Epithelial cell of proximal tubule (primary cell): ENCODE measurements at regions not wholly inside any gene's neighbourhood (a gene's known extent, or its start where the extent isn't known, plus 50 kb on each side); places are given as distances from the start of the nearest gene placed in this dataset.

Experiments used
- DNase-seq: peaks from one replicate; pipeline ENCODE4 v3.0.0-alpha.2; 2011; ENCODE audit warnings: low read depth
- H3K4me3 ChIP-seq: 2 replicates; pipeline ENCODE4 v1.5.1; 2011; ENCODE audit warnings: low read depth, mild to moderate bottlenecking, low read length
- TF ChIP-seq, protein P1 (sequence below): conservative IDR thresholded peaks from 2 replicates; pipeline ENCODE4 v1.5.1; 2012; ENCODE audit warnings: low read depth, mild to moderate bottlenecking, low read length

DNA sequence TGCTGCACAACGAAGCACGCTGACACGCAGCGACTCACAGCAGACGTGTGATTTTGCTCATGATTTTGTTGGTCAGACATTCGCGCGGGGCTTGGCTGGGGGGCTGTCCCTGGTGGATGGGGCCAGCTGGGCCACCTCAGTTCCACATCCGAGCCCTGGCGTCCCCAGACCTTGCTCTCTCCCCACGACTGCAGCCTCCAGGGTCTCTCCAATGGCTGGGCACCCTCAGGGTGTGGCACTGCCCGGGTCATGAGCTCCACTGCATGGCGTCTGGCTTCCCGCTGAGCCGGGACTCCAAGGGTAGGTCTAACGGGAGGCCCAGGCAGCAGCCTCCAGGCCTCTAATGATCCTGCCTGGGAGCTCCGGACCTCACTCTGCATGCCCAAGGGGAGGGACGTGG lies 173.0 kb upstream of the AJAP1 start:
- no peak overlapping the region for H3K4me3 ChIP-seq
- DNase-seq, result no peak
- TF ChIP-seq, protein P1, sequence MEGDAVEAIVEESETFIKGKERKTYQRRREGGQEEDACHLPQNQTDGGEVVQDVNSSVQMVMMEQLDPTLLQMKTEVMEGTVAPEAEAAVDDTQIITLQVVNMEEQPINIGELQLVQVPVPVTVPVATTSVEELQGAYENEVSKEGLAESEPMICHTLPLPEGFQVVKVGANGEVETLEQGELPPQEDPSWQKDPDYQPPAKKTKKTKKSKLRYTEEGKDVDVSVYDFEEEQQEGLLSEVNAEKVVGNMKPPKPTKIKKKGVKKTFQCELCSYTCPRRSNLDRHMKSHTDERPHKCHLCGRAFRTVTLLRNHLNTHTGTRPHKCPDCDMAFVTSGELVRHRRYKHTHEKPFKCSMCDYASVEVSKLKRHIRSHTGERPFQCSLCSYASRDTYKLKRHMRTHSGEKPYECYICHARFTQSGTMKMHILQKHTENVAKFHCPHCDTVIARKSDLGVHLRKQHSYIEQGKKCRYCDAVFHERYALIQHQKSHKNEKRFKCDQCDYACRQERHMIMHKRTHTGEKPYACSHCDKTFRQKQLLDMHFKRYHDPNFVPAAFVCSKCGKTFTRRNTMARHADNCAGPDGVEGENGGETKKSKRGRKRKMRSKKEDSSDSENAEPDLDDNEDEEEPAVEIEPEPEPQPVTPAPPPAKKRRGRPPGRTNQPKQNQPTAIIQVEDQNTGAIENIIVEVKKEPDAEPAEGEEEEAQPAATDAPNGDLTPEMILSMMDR, result no peak

DNA sequence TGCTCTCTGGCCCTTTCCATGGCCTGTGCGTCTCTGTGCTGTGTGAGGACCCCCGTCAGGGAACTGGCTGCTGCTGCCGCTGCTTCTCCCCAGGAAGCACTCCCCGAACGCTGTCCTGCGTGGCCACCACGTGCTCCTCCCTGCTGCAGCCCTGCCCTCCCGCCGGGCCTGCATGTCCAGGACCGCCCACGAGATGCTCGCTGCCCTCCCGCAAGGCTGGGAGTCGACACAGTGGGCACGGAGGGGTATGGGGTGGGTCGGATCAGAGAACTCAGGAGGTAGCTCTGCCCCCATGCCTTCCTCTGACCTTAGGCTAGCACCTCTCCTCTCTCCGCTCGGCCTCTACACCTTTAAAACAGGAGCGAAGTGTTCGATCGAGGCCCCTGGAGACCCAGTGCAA lies 171.9 kb upstream of the AJAP1 start:
- DNase-seq, result no peak
- TF ChIP-seq, protein P1, result no peak
- H3K4me3 ChIP-seq, result no peak overlapping the region

DNA sequence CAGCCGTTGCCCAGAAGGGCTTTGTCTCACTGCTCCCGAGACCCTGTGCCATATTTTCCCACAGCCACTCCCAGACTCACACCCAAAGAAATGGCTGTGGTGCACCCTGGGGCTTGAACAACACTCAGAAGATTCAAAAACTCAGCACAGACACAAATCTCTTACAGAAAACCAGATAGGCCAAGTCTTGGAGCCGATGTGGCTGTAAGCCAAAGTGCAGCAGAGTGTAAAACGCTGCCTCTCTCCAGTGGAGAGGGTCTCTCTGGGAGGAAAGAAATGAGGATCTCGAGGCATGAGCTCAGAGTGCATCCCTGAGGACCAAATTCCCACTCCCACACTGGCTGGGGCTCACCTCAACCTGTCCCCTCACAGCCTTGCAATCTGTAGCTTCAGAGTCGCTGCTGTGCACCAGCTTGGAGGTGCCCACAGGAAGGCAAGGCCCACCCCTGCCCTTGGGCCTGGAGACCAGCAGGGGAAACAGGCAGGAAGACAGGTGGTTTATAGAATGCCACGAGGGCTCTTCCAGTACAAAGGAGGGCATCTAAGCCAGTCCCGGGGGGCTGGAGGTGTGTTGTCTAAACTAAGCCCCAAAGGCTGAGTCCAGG lies 171.3 kb upstream of the AJAP1 start:
- H3K4me3 ChIP-seq, result no peak overlapping the region
- DNase-seq, result no peak
- TF ChIP-seq, protein P1, result no peak

DNA sequence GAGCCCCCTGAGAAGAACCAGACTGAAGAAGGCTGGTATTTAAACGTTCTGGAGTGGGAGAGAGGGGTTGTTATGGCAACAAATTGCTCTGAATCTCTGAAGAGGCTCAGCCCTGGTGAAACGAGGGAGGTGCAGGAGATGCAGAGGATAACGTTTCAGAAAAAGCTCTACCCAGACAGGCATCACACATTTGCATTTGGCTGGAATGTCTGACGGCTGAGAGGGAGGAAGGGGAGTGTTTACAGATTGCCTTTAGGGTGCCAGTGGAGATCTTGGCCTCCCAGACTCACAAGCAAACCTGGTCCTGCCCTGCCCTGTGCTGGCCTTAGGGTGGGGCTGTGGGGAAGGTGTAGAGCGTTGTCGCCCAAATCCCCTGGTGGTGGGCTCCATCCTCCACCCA lies 169.0 kb upstream of the AJAP1 start:
- no peak overlapping the region for H3K4me3 ChIP-seq
- DNase-seq, result no peak
- TF ChIP-seq, protein P1, result no peak

DNA sequence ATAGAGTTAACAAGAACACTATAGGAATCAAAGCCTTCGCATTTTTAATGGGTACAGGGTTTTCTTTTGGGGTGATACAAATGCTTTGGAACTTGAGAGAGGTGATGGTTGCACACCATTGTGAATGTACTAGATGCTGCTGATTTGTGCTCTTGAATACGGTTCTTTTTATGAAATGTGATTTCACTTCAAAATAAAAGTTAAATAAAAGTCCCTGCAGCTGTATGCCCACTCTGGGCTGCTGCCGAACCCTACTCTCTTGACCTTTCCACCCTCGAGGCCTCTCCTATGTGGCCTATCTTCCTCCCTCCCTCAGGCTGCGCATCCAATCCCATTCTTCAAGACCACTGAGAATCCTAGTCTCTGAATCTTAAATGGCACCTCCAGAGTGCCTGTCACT lies 168.5 kb upstream of the AJAP1 start:
- TF ChIP-seq, protein P1, result no peak
- H3K4me3 ChIP-seq, result no peak overlapping the region
- DNase-seq, result no peak

DNA sequence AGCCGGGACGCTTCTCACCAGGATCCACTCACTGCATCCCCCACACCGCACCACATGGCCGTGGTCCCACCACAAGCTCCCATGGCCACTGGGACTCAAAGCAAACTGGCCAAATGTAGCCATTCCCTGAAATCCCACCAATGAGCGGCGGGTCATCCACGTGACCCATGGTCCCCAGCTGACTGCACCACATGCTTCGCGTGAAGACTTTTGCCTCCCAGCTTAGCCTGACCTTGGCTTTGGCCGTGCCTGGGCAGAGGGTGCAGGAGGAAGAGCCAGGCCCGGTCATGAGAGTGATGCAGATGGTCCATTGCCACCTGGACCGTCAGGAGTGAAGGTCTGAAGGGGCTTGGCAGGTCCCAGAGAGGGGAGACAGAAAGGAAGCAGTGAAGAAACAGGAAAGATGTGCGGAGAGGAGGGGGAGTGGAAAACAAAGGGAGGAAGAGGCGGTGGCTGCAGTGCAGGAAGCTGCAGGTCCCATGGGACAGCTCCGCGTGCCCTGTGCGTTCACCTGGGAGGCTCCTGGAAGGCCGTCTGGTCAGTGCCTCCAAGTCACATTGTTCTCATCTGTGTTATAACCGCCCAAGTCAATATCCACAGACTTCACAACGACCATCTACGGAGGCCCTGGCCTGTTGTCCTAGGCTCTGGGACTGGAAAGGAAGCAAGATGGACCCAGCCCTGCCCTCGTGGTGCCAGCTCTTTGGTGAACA lies 167.8 kb upstream of the AJAP1 start:
- TF ChIP-seq, protein P1, result no peak
- no peak overlapping the region for H3K4me3 ChIP-seq
- DNase-seq, result no peak

DNA sequence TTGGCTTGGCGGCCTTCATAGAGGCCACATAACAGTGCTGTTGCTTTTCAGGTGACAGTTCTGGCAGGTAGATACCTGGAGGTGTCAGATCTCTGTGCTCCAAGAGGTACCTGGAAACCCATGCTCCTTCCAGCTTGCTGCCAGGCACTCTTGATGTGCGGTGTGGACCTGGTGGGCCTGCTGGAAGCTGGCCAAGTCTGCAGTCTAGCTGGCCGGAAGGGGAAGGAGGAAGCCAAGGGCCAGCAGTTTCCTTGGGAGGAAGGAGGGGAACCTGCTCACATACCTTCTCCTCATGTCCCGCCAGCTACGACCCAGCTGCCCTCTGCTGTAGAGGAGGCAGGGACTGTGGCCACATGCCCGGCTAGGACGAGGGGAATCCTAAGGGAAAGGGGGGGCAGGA lies 166.4 kb upstream of the AJAP1 start:
- no peak overlapping the region for H3K4me3 ChIP-seq
- TF ChIP-seq, protein P1, result no peak
- DNase-seq, result no peak
